ENCODE measurements at regions not wholly inside any gene's neighbourhood (a gene's known extent, or its start where the extent isn't known, plus 50 kb on each side); places are given as distances from the start of the nearest gene placed in this dataset.

DNA sequence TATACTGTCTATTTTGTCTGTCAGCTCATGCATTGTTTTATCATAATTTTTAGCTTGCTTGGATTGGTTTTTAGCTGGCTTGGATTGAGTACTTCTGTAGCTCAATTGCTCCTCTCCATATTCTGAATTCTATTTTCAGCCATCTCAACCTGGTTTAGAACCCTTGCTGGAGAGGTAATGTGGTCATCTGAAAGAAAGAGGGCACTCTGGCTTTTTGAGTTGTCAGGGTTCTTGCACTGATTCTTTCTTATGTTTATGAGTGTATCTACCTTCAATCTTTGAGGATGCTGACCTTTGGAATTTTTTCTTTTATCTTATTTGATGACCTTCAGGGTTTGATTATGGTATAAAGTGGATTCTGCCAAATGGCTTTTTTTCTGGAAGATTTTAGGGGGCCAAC is 632.7 kb upstream of the ID4 start (continued):
- TF ChIP-seq CBX2 (IDR thresholded peaks at IDR 0.05; ENCODE audit: insufficient read depth, low read length, poor library complexity, severe bottlenecking) (no peak), MBD2 (IDR thresholded peaks at IDR 0.05; ENCODE audit: borderline replicate concordance, low read depth) (no peak), CREB1 (IDR thresholded peaks at IDR 0.05) (no peak), CREB1 (CRISPR knock-in tag; IDR thresholded peaks at IDR 0.05) (no peak)
- TF ChIP-seq, protein P1, sequence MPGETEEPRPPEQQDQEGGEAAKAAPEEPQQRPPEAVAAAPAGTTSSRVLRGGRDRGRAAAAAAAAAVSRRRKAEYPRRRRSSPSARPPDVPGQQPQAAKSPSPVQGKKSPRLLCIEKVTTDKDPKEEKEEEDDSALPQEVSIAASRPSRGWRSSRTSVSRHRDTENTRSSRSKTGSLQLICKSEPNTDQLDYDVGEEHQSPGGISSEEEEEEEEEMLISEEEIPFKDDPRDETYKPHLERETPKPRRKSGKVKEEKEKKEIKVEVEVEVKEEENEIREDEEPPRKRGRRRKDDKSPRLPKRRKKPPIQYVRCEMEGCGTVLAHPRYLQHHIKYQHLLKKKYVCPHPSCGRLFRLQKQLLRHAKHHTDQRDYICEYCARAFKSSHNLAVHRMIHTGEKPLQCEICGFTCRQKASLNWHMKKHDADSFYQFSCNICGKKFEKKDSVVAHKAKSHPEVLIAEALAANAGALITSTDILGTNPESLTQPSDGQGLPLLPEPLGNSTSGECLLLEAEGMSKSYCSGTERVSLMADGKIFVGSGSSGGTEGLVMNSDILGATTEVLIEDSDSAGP (CRISPR knock-in tag; IDR thresholded peaks at IDR 0.05) = no peak

DNA sequence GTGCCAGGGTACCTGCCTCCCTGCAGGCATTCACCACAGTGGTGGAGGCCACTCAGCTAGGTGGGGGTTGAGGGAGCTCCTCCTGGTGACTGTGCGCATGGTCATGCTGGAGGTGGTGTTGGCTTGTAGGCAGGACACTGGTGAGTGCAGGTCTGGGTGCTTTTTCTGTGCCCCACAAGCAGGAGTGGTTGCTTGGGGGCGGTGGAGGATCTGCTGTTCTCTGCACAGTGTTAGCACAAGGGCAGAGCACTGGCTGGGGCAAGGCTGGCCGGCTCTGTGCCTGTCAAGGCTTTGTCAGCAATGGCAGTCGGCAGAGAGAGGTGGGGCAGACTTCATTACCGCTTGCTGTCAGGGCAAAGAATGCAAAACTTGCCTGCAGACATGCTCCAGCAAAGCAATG is 632.1 kb upstream of the ID4 start:
- no peaks in the 10 kb centered on the region for H3K4me1 ChIP-seq (replicated peaks in 1 of 2; ENCODE audit: control insufficient read depth in 2 of 2, insufficient read depth in 2 of 2, low read length in 2 of 2)
- no peak overlapping the region for H3K9ac ChIP-seq (ENCODE audit: insufficient read depth in 1 of 2, low read depth in 2 of 2, low read length in 2 of 2)
- DNase-seq (ENCODE audit: extremely low read depth in 1 of 4, low spot score in 3 of 4) (no peak), ATAC-seq (no peak), FAIRE-seq (no peak)
- H3K79me2 ChIP-seq (ENCODE audit: control insufficient read depth, insufficient read depth, low read length) = no peaks in the 10 kb centered on the region
- no peak overlapping the region for H3K27ac ChIP-seq (ENCODE audit: extremely low read depth, low read depth, low read length)
- no peaks in the 10 kb centered on the region for H3K27me3 ChIP-seq (ENCODE audit: control insufficient read depth in 2 of 2, insufficient read depth in 2 of 2, low read length in 2 of 2)
- H2AFZ ChIP-seq (ENCODE audit: low read depth, low read length) = no peak overlapping the region
- H3K36me3 ChIP-seq (ENCODE audit: control insufficient read depth, insufficient read depth, low read length) = no peaks in the 10 kb centered on the region
- ChIA-PET POLR2A (no interaction called here), CTCF (ENCODE audit: low intra/inter-chr PET ratio) (no interaction called here)
- no peaks in the 10 kb centered on the region; the same call in 1 of the 2 replicates for H3K9me3 ChIP-seq (replicated peaks; ENCODE audit: control insufficient read depth, insufficient read depth, low read depth, low read length)
- H3K9me1 ChIP-seq (ENCODE audit: control insufficient read depth, insufficient read depth, low read length) = no peaks in the 10 kb centered on the region
- no peak overlapping the region for H3K4me2 ChIP-seq (ENCODE audit: insufficient read depth, low read length)
- WGBS (ENCODE audit: insufficient coverage, low coverage, missing lambda C conversion rate) = 3% methylated on average over 5 of the region's 5 CpGs
- no peaks in the 10 kb centered on the region for H4K20me1 ChIP-seq (replicated peaks; ENCODE audit: control insufficient read depth, insufficient read depth, low read length)
- no peak for TF ChIP-seq GABPA (tag; conservative IDR thresholded peaks at IDR 0.05; ENCODE audit: low read depth)
- no peak for TF ChIP-seq MTF1 (CRISPR knock-in tag; IDR thresholded peaks at IDR 0.05; ENCODE audit: borderline replicate concordance)
- no peak for TF ChIP-seq ZNF263 (CRISPR knock-in tag; IDR thresholded peaks at IDR 0.05; ENCODE audit: borderline replicate concordance)
- TF ChIP-seq KLF10 (CRISPR knock-in tag; IDR thresholded peaks at IDR 0.05) = no peak
- TF ChIP-seq, protein P2, sequence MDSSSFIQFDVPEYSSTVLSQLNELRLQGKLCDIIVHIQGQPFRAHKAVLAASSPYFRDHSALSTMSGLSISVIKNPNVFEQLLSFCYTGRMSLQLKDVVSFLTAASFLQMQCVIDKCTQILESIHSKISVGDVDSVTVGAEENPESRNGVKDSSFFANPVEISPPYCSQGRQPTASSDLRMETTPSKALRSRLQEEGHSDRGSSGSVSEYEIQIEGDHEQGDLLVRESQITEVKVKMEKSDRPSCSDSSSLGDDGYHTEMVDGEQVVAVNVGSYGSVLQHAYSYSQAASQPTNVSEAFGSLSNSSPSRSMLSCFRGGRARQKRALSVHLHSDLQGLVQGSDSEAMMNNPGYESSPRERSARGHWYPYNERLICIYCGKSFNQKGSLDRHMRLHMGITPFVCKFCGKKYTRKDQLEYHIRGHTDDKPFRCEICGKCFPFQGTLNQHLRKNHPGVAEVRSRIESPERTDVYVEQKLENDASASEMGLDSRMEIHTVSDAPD (CRISPR knock-in tag; IDR thresholded peaks at IDR 0.05) = no peak
- TF ChIP-seq ESRRB (CRISPR knock-in tag; IDR thresholded peaks at IDR 0.05; ENCODE audit: borderline replicate concordance) = no peak
- no peak for TF ChIP-seq HDAC8 (tag; IDR thresholded peaks at IDR 0.05)
- no peak for TF ChIP-seq FOXK2 (conservative IDR thresholded peaks at IDR 0.05 in 1 of 2, IDR thresholded peaks at IDR 0.05 in 1 of 2; ENCODE audit: low read depth in 2 of 2)
- TF ChIP-seq, protein P3, sequence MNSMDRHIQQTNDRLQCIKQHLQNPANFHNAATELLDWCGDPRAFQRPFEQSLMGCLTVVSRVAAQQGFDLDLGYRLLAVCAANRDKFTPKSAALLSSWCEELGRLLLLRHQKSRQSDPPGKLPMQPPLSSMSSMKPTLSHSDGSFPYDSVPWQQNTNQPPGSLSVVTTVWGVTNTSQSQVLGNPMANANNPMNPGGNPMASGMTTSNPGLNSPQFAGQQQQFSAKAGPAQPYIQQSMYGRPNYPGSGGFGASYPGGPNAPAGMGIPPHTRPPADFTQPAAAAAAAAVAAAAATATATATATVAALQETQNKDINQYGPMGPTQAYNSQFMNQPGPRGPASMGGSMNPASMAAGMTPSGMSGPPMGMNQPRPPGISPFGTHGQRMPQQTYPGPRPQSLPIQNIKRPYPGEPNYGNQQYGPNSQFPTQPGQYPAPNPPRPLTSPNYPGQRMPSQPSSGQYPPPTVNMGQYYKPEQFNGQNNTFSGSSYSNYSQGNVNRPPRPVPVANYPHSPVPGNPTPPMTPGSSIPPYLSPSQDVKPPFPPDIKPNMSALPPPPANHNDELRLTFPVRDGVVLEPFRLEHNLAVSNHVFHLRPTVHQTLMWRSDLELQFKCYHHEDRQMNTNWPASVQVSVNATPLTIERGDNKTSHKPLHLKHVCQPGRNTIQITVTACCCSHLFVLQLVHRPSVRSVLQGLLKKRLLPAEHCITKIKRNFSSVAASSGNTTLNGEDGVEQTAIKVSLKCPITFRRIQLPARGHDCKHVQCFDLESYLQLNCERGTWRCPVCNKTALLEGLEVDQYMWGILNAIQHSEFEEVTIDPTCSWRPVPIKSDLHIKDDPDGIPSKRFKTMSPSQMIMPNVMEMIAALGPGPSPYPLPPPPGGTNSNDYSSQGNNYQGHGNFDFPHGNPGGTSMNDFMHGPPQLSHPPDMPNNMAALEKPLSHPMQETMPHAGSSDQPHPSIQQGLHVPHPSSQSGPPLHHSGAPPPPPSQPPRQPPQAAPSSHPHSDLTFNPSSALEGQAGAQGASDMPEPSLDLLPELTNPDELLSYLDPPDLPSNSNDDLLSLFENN (IDR thresholded peaks at IDR 0.05; ENCODE audit: low read depth in 2 of 2, low read length in 2 of 2) = no peak
- no peak overlapping the region for H3K4me3 ChIP-seq
- in situ Hi-C loops (cut with MboI) = no loop called here
- no TSS peak for BruUV-seq (replicated peaks)
- intact Hi-C loops (cut with micrococcal nuclease) = no loop called here
